H9 (cell line): ENCODE measurements at regions not wholly inside any gene's neighbourhood (a gene's known extent, or its start where the extent isn't known, plus 50 kb on each side); places are given as distances from the start of the nearest gene placed in this dataset.

Experiments used
- DNase-seq: peaks from one replicate; pipeline ENCODE4 v3.0.0-alpha.2; 2017
- H2AFZ ChIP-seq: one replicate; pipeline ENCODE4 v1.6.1; 2013; ENCODE audit warnings: mild to moderate bottlenecking, low read length, control low read depth, moderate library complexity
- H2AK5ac ChIP-seq: 2 replicates; pipeline ENCODE4 v1.6.1; 2013; ENCODE audit warnings: low read length, control low read depth, mixed read lengths; ENCODE audit not compliant: insufficient read length
- H2BK120ac ChIP-seq: one replicate; pipeline ENCODE4 v1.6.1; 2013; ENCODE audit warnings: low read depth, mild to moderate bottlenecking, low read length, control low read depth, inconsistent platforms; ENCODE audit not compliant: poor library complexity, severe bottlenecking
- H2BK12ac ChIP-seq: 2 replicates; pipeline ENCODE4 v1.6.1; 2013; ENCODE audit warnings: low read length, control low read depth, mixed read lengths, low read depth; ENCODE audit not compliant: insufficient read length
- H2BK15ac ChIP-seq: 2 replicates; pipeline ENCODE4 v1.6.1; 2013; ENCODE audit warnings: low read depth, low read length, control low read depth
- H2BK20ac ChIP-seq: one replicate; pipeline ENCODE4 v1.6.1; 2013; ENCODE audit warnings: low read depth, mild to moderate bottlenecking, low read length, control low read depth, inconsistent platforms; ENCODE audit not compliant: poor library complexity, severe bottlenecking
- H2BK5ac ChIP-seq: 2 replicates; pipeline ENCODE4 v1.6.1; 2013; ENCODE audit warnings: low read length, control low read depth, mixed read lengths; ENCODE audit not compliant: insufficient read length
- H3K14ac ChIP-seq: 2 replicates; pipeline ENCODE4 v1.6.1; 2013; ENCODE audit warnings: low read length, control low read depth; ENCODE audit not compliant: insufficient read depth
- H3K18ac ChIP-seq: 2 replicates; pipeline ENCODE4 v1.6.1; 2013; ENCODE audit warnings: low read depth, mild to moderate bottlenecking, mixed read lengths, low read length, control low read depth; ENCODE audit not compliant: insufficient read length
- H3K23ac ChIP-seq: 2 replicates; pipeline ENCODE4 v1.6.1; 2013; ENCODE audit warnings: low read length, control low read depth, mixed read lengths, low read depth; ENCODE audit not compliant: insufficient read length
- H3K23me2 ChIP-seq: 2 replicates; pipeline ENCODE4 v1.6.1; 2013; ENCODE audit warnings: low read depth, mild to moderate bottlenecking, mixed read lengths, low read length, control low read depth; ENCODE audit not compliant: insufficient read length, poor library complexity, severe bottlenecking
- H3K27ac ChIP-seq: 2 replicates; pipeline ENCODE4 v1.5.1; 2013; ENCODE audit warnings: low read length, control low read depth, mixed read lengths, low read depth; ENCODE audit not compliant: insufficient read length
- H3K27me3 ChIP-seq: 2 replicates; pipeline ENCODE4 v1.6.1; 2013; ENCODE audit warnings: low read length, control low read depth, inconsistent platforms; ENCODE audit not compliant: insufficient read depth
- H3K4ac ChIP-seq: 2 replicates; pipeline ENCODE4 v1.6.1; 2013; ENCODE audit warnings: low read depth, mild to moderate bottlenecking, control low read depth, inconsistent platforms, low read length, moderate library complexity
- H3K4me1 ChIP-seq: 2 replicates; pipeline ENCODE4 v1.6.1; 2013; ENCODE audit warnings: low read length, control low read depth, inconsistent platforms; ENCODE audit not compliant: insufficient read depth
- H3K4me2 ChIP-seq: 2 replicates; pipeline ENCODE4 v1.6.1; 2013; ENCODE audit warnings: low read length, control low read depth, mixed read lengths; ENCODE audit not compliant: insufficient read length, insufficient read depth
- H3K56ac ChIP-seq: 2 replicates; pipeline ENCODE4 v1.6.1; 2013; ENCODE audit warnings: low read depth, mild to moderate bottlenecking, mixed read lengths, low read length, control low read depth; ENCODE audit not compliant: insufficient read length
- H3K79me1 ChIP-seq: 2 replicates; pipeline ENCODE4 v1.6.1; 2013; ENCODE audit warnings: low read depth, mild to moderate bottlenecking, moderate library complexity, low read length, control low read depth, inconsistent platforms; ENCODE audit not compliant: insufficient read depth, poor library complexity, severe bottlenecking
- H3K79me2 ChIP-seq: 2 replicates; pipeline ENCODE4 v1.6.1; 2013; ENCODE audit warnings: low read length, control low read depth, inconsistent platforms; ENCODE audit not compliant: insufficient read depth
- H3K9ac ChIP-seq: 2 replicates; pipeline ENCODE4 v1.6.1; 2013; ENCODE audit warnings: low read length, control low read depth, mixed read lengths; ENCODE audit not compliant: insufficient read length; ENCODE audit errors: extremely low read depth
- H3K9me3 ChIP-seq: one replicate; pipeline ENCODE4 v1.6.1; 2013; ENCODE audit warnings: low read depth, low read length, inconsistent platforms; ENCODE audit not compliant: control insufficient read depth
- H3T11ph ChIP-seq: one replicate; pipeline ENCODE4 v1.6.1; 2013; ENCODE audit warnings: mild to moderate bottlenecking, low read length, control low read depth, inconsistent platforms
- H4K20me1 ChIP-seq: one replicate; pipeline ENCODE4 v1.6.1; 2013; ENCODE audit not compliant: control insufficient read depth, insufficient read length, insufficient read depth
- H4K5ac ChIP-seq: 2 replicates; pipeline ENCODE4 v1.6.1; 2013; ENCODE audit warnings: low read depth, mild to moderate bottlenecking, mixed read lengths, low read length, control low read depth; ENCODE audit not compliant: insufficient read length
- H4K8ac ChIP-seq: replicated peaks from 2 replicates; pipeline ENCODE4 v1.6.1; 2013; ENCODE audit warnings: low read length, control low read depth, mixed read lengths, low read depth; ENCODE audit not compliant: insufficient read length
- H4K91ac ChIP-seq: 2 replicates; pipeline ENCODE4 v1.6.1; 2013; ENCODE audit warnings: low read depth, mild to moderate bottlenecking, moderate library complexity, mixed read lengths, low read length, control low read depth; ENCODE audit not compliant: insufficient read length
- H3K27ac Mint-ChIP-seq, 3 experiments: 2 replicates in 2 of 3; 3 replicates in 1 of 3; pipeline ENCODE4 v1.8.0; 2020 to 2021; ENCODE audit warnings: mixed read lengths in 3 of 3, mild to moderate bottlenecking in 1 of 3, moderate library complexity in 1 of 3
- H3K27me3 Mint-ChIP-seq: 2 replicates; pipeline ENCODE4 v1.8.0; 2021; ENCODE audit warnings: low read depth, mild to moderate bottlenecking, moderate library complexity, mixed read lengths
- H3K36me3 Mint-ChIP-seq, 3 experiments: 2 replicates in 2 of 3; 3 replicates in 1 of 3; pipeline ENCODE4 v1.8.0; 2020 to 2021; ENCODE audit warnings: low read depth in 3 of 3, mixed read lengths in 3 of 3; ENCODE audit not compliant: insufficient read depth in 1 of 3
- H3K4me1 Mint-ChIP-seq, 2 experiments: 2 replicates each; pipeline ENCODE4 v1.8.0; 2020; ENCODE audit warnings: mixed read lengths in 2 of 2
- H3K4me3 Mint-ChIP-seq, 2 experiments: 2 replicates in 1 of 2; 3 replicates in 1 of 2; pipeline ENCODE4 v1.8.0; 2020 to 2021; ENCODE audit warnings: mild to moderate bottlenecking in 2 of 2, mixed read lengths in 2 of 2, moderate library complexity in 1 of 2
- H3K9me3 Mint-ChIP-seq, 2 experiments: 2 replicates in 1 of 2; 3 replicates in 1 of 2; pipeline ENCODE4 v1.8.0; 2020; ENCODE audit warnings: mild to moderate bottlenecking in 2 of 2, mixed read lengths in 2 of 2, moderate library complexity in 1 of 2
- CTCF ChIP-seq: fragments of 200-600 bp; sonication (generic); conservative IDR thresholded peaks from 3 replicates; pipeline ENCODE4 v1.8.0; 2021; ENCODE audit warnings: antibody characterized with exemption, mild to moderate bottlenecking
- WGBS: extraction: QIAGEN DNeasy Blood & Tissue Kit; methylation state at CpG from one replicate; pipeline ENCODE4 v1.1.7; 2013; ENCODE audit warnings: missing lambda C conversion rate, low lambda C conversion rate, mixed read lengths; ENCODE audit not compliant: insufficient read length; ENCODE audit errors: extremely low coverage; 5-methylcytosine and 5-hydroxymethylcytosine counted together

- Mint-ChIP-seq H3K4me3 (no peak overlapping the region), H3K36me3 (peaks cover 7 to 36% (median 26%) of the 10 kb centered on the region in 3 experiments; a peak in 6 of 7 replicates), H3K27me3 (peaks cover 13% of the 10 kb centered on the region), H3K4me1 (no peaks in the 10 kb centered on the region), H3K27ac (no peak overlapping the region), H3K9me3 (peaks cover 31 to 99% of the 10 kb centered on the region in 2 experiments)
- Histone ChIP-seq H3K27ac (no peak overlapping the region), H3K79me2 (no peaks in the 10 kb centered on the region), H2BK15ac (no peak overlapping the region), H2AFZ (no peak overlapping the region), H2BK5ac (no peak overlapping the region), H3K4me1 (no peaks in the 10 kb centered on the region), H4K5ac (no peak overlapping the region), H3K79me1 (no peaks in the 10 kb centered on the region), H3K27me3 (no peaks in the 10 kb centered on the region), H3K9ac (no peak overlapping the region), H3T11ph (no peak overlapping the region), H3K56ac (no peak overlapping the region), H3K4me2 (no peak overlapping the region), H3K14ac (no peak overlapping the region), H3K18ac (no peak overlapping the region), H2BK12ac (no peak overlapping the region), H2AK5ac (no peak overlapping the region), H3K4ac (no peak overlapping the region), H4K20me1 (no peaks in the 10 kb centered on the region), H3K23ac (no peak overlapping the region), H3K9me3 (peaks cover 71% of the 10 kb centered on the region), H3K23me2 (no peaks in the 10 kb centered on the region), H2BK120ac (no peak overlapping the region), H4K8ac (no peak overlapping the region), H4K91ac (no peak overlapping the region), H2BK20ac (no peak overlapping the region)
- DNase-seq = no peak
- WGBS = no CpG with 5 or more reads among the region's 9 CpGs
- TF ChIP-seq CTCF = no peak
Measured at GRCh38 chr22:47592791-47593190, 830.3 kb downstream of the TBC1D22A start.
